HUES6 (cell line): ENCODE measurements at regions not wholly inside any gene's neighbourhood (a gene's known extent, or its start where the extent isn't known, plus 50 kb on each side); places are given as distances from the start of the nearest gene placed in this dataset.

Experiments used
- H3K27ac ChIP-seq: 2 replicates; pipeline ENCODE4 v1.7.0; 2013; ENCODE audit warnings: low read depth, mild to moderate bottlenecking, low read length, inconsistent platforms
- H3K27me3 ChIP-seq: 2 replicates; pipeline ENCODE4 v1.6.1; 2013; ENCODE audit warnings: low read length; ENCODE audit not compliant: control insufficient read depth, insufficient read depth
- H3K36me3 ChIP-seq: 2 replicates; pipeline ENCODE4 v1.6.1; 2013; ENCODE audit warnings: low read length; ENCODE audit not compliant: control insufficient read depth, insufficient read depth
- H3K4me1 ChIP-seq: 2 replicates; pipeline ENCODE4 v1.6.1; 2013; ENCODE audit warnings: low read length; ENCODE audit not compliant: control insufficient read depth, insufficient read depth
- H3K4me3 ChIP-seq: 2 replicates; pipeline ENCODE4 v1.5.1; 2013; ENCODE audit warnings: low read depth, low read length
- H3K9ac ChIP-seq: one replicate; pipeline ENCODE4 v1.6.1; 2013; ENCODE audit warnings: mild to moderate bottlenecking, low read length
- H3K9me3 ChIP-seq: 2 replicates; pipeline ENCODE4 v1.6.1; 2013; ENCODE audit warnings: low read depth, low read length; ENCODE audit not compliant: control insufficient read depth, insufficient read depth

GRCh38 chr7:46369933-46370654, 449.0 kb upstream of the IGFBP3 start:
- H3K27me3 ChIP-seq = no peaks in the 10 kb centered on the region
- H3K4me1 ChIP-seq = no peaks in the 10 kb centered on the region
- H3K27ac ChIP-seq = no peak overlapping the region
- H3K9me3 ChIP-seq = no peaks in the 10 kb centered on the region
- no peak overlapping the region for H3K4me3 ChIP-seq
- H3K9ac ChIP-seq = no peak overlapping the region
- no peaks in the 10 kb centered on the region for H3K36me3 ChIP-seq

GRCh38 chr7:46368871-46369270, 447.8 kb upstream of the IGFBP3 start:
- H3K9me3 ChIP-seq = no peaks in the 10 kb centered on the region
- H3K27me3 ChIP-seq = no peaks in the 10 kb centered on the region
- H3K9ac ChIP-seq = no peak overlapping the region
- H3K4me3 ChIP-seq = no peak overlapping the region
- H3K27ac ChIP-seq = no peak overlapping the region
- H3K4me1 ChIP-seq = no peaks in the 10 kb centered on the region
- no peaks in the 10 kb centered on the region for H3K36me3 ChIP-seq

GRCh38 chr7:46366526-46366925, 445.5 kb upstream of the IGFBP3 start:
- no peaks in the 10 kb centered on the region for H3K27me3 ChIP-seq
- H3K9me3 ChIP-seq = no peaks in the 10 kb centered on the region
- H3K27ac ChIP-seq = no peak overlapping the region
- H3K4me3 ChIP-seq = no peak overlapping the region
- no peaks in the 10 kb centered on the region for H3K4me1 ChIP-seq
- H3K9ac ChIP-seq = no peak overlapping the region
- no peaks in the 10 kb centered on the region for H3K36me3 ChIP-seq

- no peaks in the 10 kb centered on the region for H3K36me3 ChIP-seq
- H3K4me1 ChIP-seq = no peaks in the 10 kb centered on the region
- H3K27me3 ChIP-seq = no peaks in the 10 kb centered on the region
- H3K4me3 ChIP-seq = no peak overlapping the region
- no peak overlapping the region for H3K27ac ChIP-seq
- no peak overlapping the region for H3K9ac ChIP-seq
- no peaks in the 10 kb centered on the region for H3K9me3 ChIP-seq
Observed at GRCh38 chr7:46363688-46364087, 442.6 kb upstream of the IGFBP3 start.

GRCh38 chr7:46360811-46361210, 439.7 kb upstream of the IGFBP3 start:
- H3K4me3 ChIP-seq = no peak overlapping the region
- H3K9ac ChIP-seq = no peak overlapping the region
- no peaks in the 10 kb centered on the region for H3K4me1 ChIP-seq
- H3K9me3 ChIP-seq = no peaks in the 10 kb centered on the region
- H3K36me3 ChIP-seq = no peaks in the 10 kb centered on the region
- H3K27ac ChIP-seq = no peak overlapping the region
- H3K27me3 ChIP-seq = no peaks in the 10 kb centered on the region

GRCh38 chr7:46360296-46360695, 439.2 kb upstream of the IGFBP3 start:
- no peak overlapping the region for H3K4me3 ChIP-seq
- H3K27me3 ChIP-seq = no peaks in the 10 kb centered on the region
- no peaks in the 10 kb centered on the region for H3K4me1 ChIP-seq
- no peak overlapping the region for H3K9ac ChIP-seq
- no peaks in the 10 kb centered on the region for H3K9me3 ChIP-seq
- H3K36me3 ChIP-seq = no peaks in the 10 kb centered on the region
- H3K27ac ChIP-seq = no peak overlapping the region

GRCh38 chr7:46357851-46358250, 436.8 kb upstream of the IGFBP3 start:
- H3K9me3 ChIP-seq = no peaks in the 10 kb centered on the region
- H3K9ac ChIP-seq = no peak overlapping the region
- H3K27ac ChIP-seq = no peak overlapping the region
- H3K27me3 ChIP-seq = no peaks in the 10 kb centered on the region
- no peak overlapping the region for H3K4me3 ChIP-seq
- H3K36me3 ChIP-seq = no peaks in the 10 kb centered on the region
- no peaks in the 10 kb centered on the region for H3K4me1 ChIP-seq

GRCh38 chr7:46357290-46357689, 436.2 kb upstream of the IGFBP3 start:
- Histone ChIP-seq H3K4me3 (no peak overlapping the region), H3K9me3 (no peaks in the 10 kb centered on the region), H3K4me1 (no peaks in the 10 kb centered on the region), H3K27ac (no peak overlapping the region), H3K9ac (no peak overlapping the region), H3K36me3 (no peaks in the 10 kb centered on the region), H3K27me3 (no peaks in the 10 kb centered on the region)

GRCh38 chr7:46356371-46356770, 435.3 kb upstream of the IGFBP3 start:
- Histone ChIP-seq H3K27ac (no peak overlapping the region), H3K4me1 (no peaks in the 10 kb centered on the region), H3K9me3 (no peaks in the 10 kb centered on the region), H3K9ac (no peak overlapping the region), H3K4me3 (no peak overlapping the region), H3K27me3 (no peaks in the 10 kb centered on the region), H3K36me3 (no peaks in the 10 kb centered on the region)

GRCh38 chr7:46355331-46355730, 434.3 kb upstream of the IGFBP3 start:
- no peaks in the 10 kb centered on the region for H3K4me1 ChIP-seq
- H3K9ac ChIP-seq = no peak overlapping the region
- H3K9me3 ChIP-seq = no peaks in the 10 kb centered on the region
- no peaks in the 10 kb centered on the region for H3K36me3 ChIP-seq
- H3K4me3 ChIP-seq = no peak overlapping the region
- H3K27ac ChIP-seq = no peak overlapping the region
- no peaks in the 10 kb centered on the region for H3K27me3 ChIP-seq

GRCh38 chr7:46352004-46352954, 431.2 kb upstream of the IGFBP3 start:
- Histone ChIP-seq H3K36me3 (no peaks in the 10 kb centered on the region), H3K27me3 (no peaks in the 10 kb centered on the region)

More at GRCh38 chr7:46352004-46352954, 431.2 kb upstream of the IGFBP3 start:
- Histone ChIP-seq H3K4me1 (no peaks in the 10 kb centered on the region), H3K9ac (no peak overlapping the region), H3K9me3 (no peaks in the 10 kb centered on the region), H3K4me3 (no peak overlapping the region), H3K27ac (no peak overlapping the region)
